HL-60 (cell line): ENCODE measurements at regions not wholly inside any gene's neighbourhood (a gene's known extent, or its start where the extent isn't known, plus 50 kb on each side); places are given as distances from the start of the nearest gene placed in this dataset.

Experiments
- DNase-seq, 2 experiments: peaks; one replicate each; pipeline ENCODE4 v3.0.0-alpha.2; 2010 to 2020; ENCODE audit warnings: low read depth in 1 of 2, low spot score in 1 of 2
- H3K27ac ChIP-seq: fragments of 250-450 bp; sonication (Bioruptor Pico); replicated peaks from 2 replicates; pipeline ENCODE4 v1.5.1; 2020; ENCODE audit warnings: mild to moderate bottlenecking, moderate library complexity
- H3K27me3 ChIP-seq: fragments of 250-450 bp; sonication (Bioruptor Pico); 2 replicates; pipeline ENCODE4 v1.5.1; 2021; ENCODE audit warnings: mild to moderate bottlenecking, moderate library complexity; ENCODE audit not compliant: insufficient read depth, poor library complexity, severe bottlenecking
- H3K4me3 ChIP-seq: replicated peaks from 2 replicates; pipeline ENCODE4 v1.5.1; 2011; ENCODE audit warnings: mild to moderate bottlenecking, control low read depth, low read length; ENCODE audit not compliant: insufficient read depth
- CTCF ChIP-seq: IDR thresholded peaks from one replicate; pipeline ENCODE4 v1.5.1; 2011; ENCODE audit warnings: low read length, control low read depth, inconsistent platforms; ENCODE audit not compliant: insufficient read depth
- GABPA ChIP-seq: IDR thresholded peaks from 2 replicates; pipeline ENCODE4 v1.6.1; 2012; ENCODE audit warnings: low read depth
- POLR2AphosphoS5 ChIP-seq: IDR thresholded peaks from 2 replicates; pipeline ENCODE4 v1.6.1; 2012; ENCODE audit warnings: low read depth
- REST ChIP-seq: IDR thresholded peaks from 2 replicates; pipeline ENCODE4 v1.6.1; 2012; ENCODE audit warnings: low read depth; ENCODE audit not compliant: insufficient replicate concordance
- SPI1 ChIP-seq: IDR thresholded peaks from 2 replicates; pipeline ENCODE4 v1.6.1; 2012; ENCODE audit warnings: low read depth, mild to moderate bottlenecking, borderline replicate concordance

- no peak overlapping the region for H3K27ac ChIP-seq
- no peak for DNase-seq
- TF ChIP-seq SPI1 (no peak), CTCF (no peak), REST (no peak), POLR2AphosphoS5 (no peak), GABPA (no peak)
- H3K27me3 ChIP-seq: no peaks in the 10 kb centered on the region
- H3K4me3 ChIP-seq: no peak overlapping the region
Observed at GRCh38 chr12:23002381-23002780, 377.4 kb downstream of the ETNK1 start.

GRCh38 chr12:23004473-23005020, 379.6 kb downstream of the ETNK1 start:
- Histone ChIP-seq H3K4me3 (no peak overlapping the region), H3K27me3 (no peaks in the 10 kb centered on the region), H3K27ac (no peak overlapping the region)
- DNase-seq: no peak
- no peak for TF ChIP-seq REST
- no peak for TF ChIP-seq CTCF
- TF ChIP-seq SPI1: no peak
- TF ChIP-seq GABPA: no peak
- TF ChIP-seq POLR2AphosphoS5: no peak

- no peak for DNase-seq
- Histone ChIP-seq H3K27me3 (no peaks in the 10 kb centered on the region), H3K4me3 (no peak overlapping the region), H3K27ac (no peak overlapping the region)
- TF ChIP-seq GABPA: no peak
- no peak for TF ChIP-seq SPI1
- no peak for TF ChIP-seq POLR2AphosphoS5
- TF ChIP-seq REST: no peak
- TF ChIP-seq CTCF: no peak
Observed at GRCh38 chr12:23005387-23005786, 380.4 kb downstream of the ETNK1 start.
